ENCODE measurements at regions not wholly inside any gene's neighbourhood (a gene's known extent, or its start where the extent isn't known, plus 50 kb on each side); places are given as distances from the start of the nearest gene placed in this dataset.

GRCh38 chr10:78747401-78748234, 321.1 kb upstream of the ZMIZ1 start:
- DNase-seq (ENCODE audit: low read depth), result no peak

GRCh38 chr10:78748235-78748533, 320.6 kb upstream of the ZMIZ1 start:
- no peak for DNase-seq (ENCODE audit: low read depth)

GRCh38 chr10:78749200-78749599, 319.6 kb upstream of the ZMIZ1 start:
- DNase-seq (ENCODE audit: low read depth), result no peak

GRCh38 chr10:78749898-78750297, 318.9 kb upstream of the ZMIZ1 start:
- peak; percentile 30 for DNase-seq (ENCODE audit: low read depth)

- no peak for DNase-seq (ENCODE audit: low read depth)
Observed at GRCh38 chr10:78750418-78750817, 318.3 kb upstream of the ZMIZ1 start.

- DNase-seq (ENCODE audit: low read depth), result no peak
Observed at GRCh38 chr10:78751716-78752115, 317.1 kb upstream of the ZMIZ1 start.

GRCh38 chr10:78752221-78752620, 316.5 kb upstream of the ZMIZ1 start:
- peak; percentile 26 for DNase-seq (ENCODE audit: low read depth)

GRCh38 chr10:78752708-78753107, 316.1 kb upstream of the ZMIZ1 start:
- peak; percentile 35 for DNase-seq (ENCODE audit: low read depth)

- DNase-seq (ENCODE audit: low read depth), result peak; percentile 72
Observed at GRCh38 chr10:78754269-78755062, 314.3 kb upstream of the ZMIZ1 start.

GRCh38 chr10:78755063-78755701, 313.6 kb upstream of the ZMIZ1 start:
- no peak for DNase-seq (ENCODE audit: low read depth)

GRCh38 chr10:78755877-78756455, 312.8 kb upstream of the ZMIZ1 start:
- no peak for DNase-seq (ENCODE audit: low read depth)

GRCh38 chr10:78756604-78757343, 312.0 kb upstream of the ZMIZ1 start:
- DNase-seq (ENCODE audit: low read depth), result peak; percentile 98

- peak; percentile 90 for DNase-seq (ENCODE audit: low read depth)
Observed at GRCh38 chr10:78757344-78757925, 311.3 kb upstream of the ZMIZ1 start.

GRCh38 chr10:78758176-78758575, 310.6 kb upstream of the ZMIZ1 start:
- no peak for DNase-seq (ENCODE audit: low read depth)

GRCh38 chr10:78759456-78760120, 309.2 kb upstream of the ZMIZ1 start:
- no peak for DNase-seq (ENCODE audit: low read depth)

GRCh38 chr10:78760463-78761310, 308.1 kb upstream of the ZMIZ1 start:
- DNase-seq (ENCODE audit: low read depth), result no peak

GRCh38 chr10:78761311-78761781, 307.4 kb upstream of the ZMIZ1 start:
- DNase-seq (ENCODE audit: low read depth), result no peak

GRCh38 chr10:78762086-78762630, 306.6 kb upstream of the ZMIZ1 start:
- DNase-seq (ENCODE audit: low read depth), result no peak

GRCh38 chr10:78763234-78763633, 305.5 kb upstream of the ZMIZ1 start:
- no peak for DNase-seq (ENCODE audit: low read depth)
